SK-N-SH treated with all-trans-retinoic acid at 6 μM for 48 hours (cell line): ENCODE measurements at regions not wholly inside any gene's neighbourhood (a gene's known extent, or its start where the extent isn't known, plus 50 kb on each side); places are given as distances from the start of the nearest gene placed in this dataset.

Source experiments
- ATAC-seq: fragments of 200-7000 bp; cut with Tn5 transposase; 3 replicates; pipeline ENCODE4 v1.9.1; 2020; ENCODE audit warnings: mild to moderate bottlenecking, moderate library complexity
- BACH2 ChIP-seq: fragments of 250-450 bp; sonication (Bioruptor Pico); IDR thresholded peaks from 2 replicates; pipeline ENCODE4 v1.9.0; 2021; ENCODE audit warnings: mild to moderate bottlenecking, borderline replicate concordance
- CSDC2 ChIP-seq: fragments of 250-450 bp; sonication (Bioruptor Pico); IDR thresholded peaks from 2 replicates; pipeline ENCODE4 v1.5.0; 2020; ENCODE audit warnings: mild to moderate bottlenecking, moderate library complexity
- ESRRG ChIP-seq: fragments of 250-450 bp; sonication (Bioruptor Pico); IDR thresholded peaks from 2 replicates; pipeline ENCODE4 v1.6.1; 2021; ENCODE audit warnings: mild to moderate bottlenecking
- GLIS3 ChIP-seq: fragments of 250-450 bp; sonication (Bioruptor Pico); IDR thresholded peaks from 2 replicates; pipeline ENCODE4 v1.5.0; 2020; ENCODE audit warnings: mild to moderate bottlenecking, moderate library complexity
- ISL1 ChIP-seq: fragments of 250-450 bp; sonication (Bioruptor Pico); IDR thresholded peaks from 2 replicates; pipeline ENCODE4 v2.1.2; 2022; ENCODE audit warnings: mild to moderate bottlenecking, moderate library complexity
- OSR1 ChIP-seq: fragments of 250-450 bp; sonication (Bioruptor Pico); IDR thresholded peaks from 2 replicates; pipeline ENCODE4 v1.8.0; 2022; ENCODE audit warnings: moderate library complexity, mild to moderate bottlenecking, inconsistent platforms
- PPARA ChIP-seq: fragments of 250-450 bp; sonication (Bioruptor Pico); IDR thresholded peaks from 2 replicates; pipeline ENCODE4 v1.5.0; 2020; ENCODE audit warnings: mild to moderate bottlenecking, borderline replicate concordance
- RARB ChIP-seq: fragments of 250-450 bp; sonication (Bioruptor Pico); IDR thresholded peaks from 2 replicates; pipeline ENCODE4 v1.8.0; 2021; ENCODE audit warnings: mild to moderate bottlenecking, moderate library complexity
- TOX ChIP-seq: fragments of 250-450 bp; sonication (Bioruptor Pico); IDR thresholded peaks from 2 replicates; pipeline ENCODE4 v1.8.0; 2021; ENCODE audit warnings: mild to moderate bottlenecking, moderate library complexity, borderline replicate concordance
- ZC3H10 ChIP-seq: fragments of 250-450 bp; sonication (Bioruptor Pico); IDR thresholded peaks from 2 replicates; pipeline ENCODE4 v1.5.1; 2021; ENCODE audit warnings: mild to moderate bottlenecking, moderate library complexity
- ZFP3 ChIP-seq: fragments of 250-450 bp; sonication (Bioruptor Pico); IDR thresholded peaks from 2 replicates; pipeline ENCODE4 v1.5.0; 2020; ENCODE audit warnings: mild to moderate bottlenecking, moderate library complexity
- ZFP30 ChIP-seq: fragments of 450-650 bp; formaldehyde crosslinking; IDR thresholded peaks from 2 replicates; pipeline ENCODE4 v1.5.0; 2022; ENCODE audit warnings: mild to moderate bottlenecking, moderate library complexity
- ZNF70 ChIP-seq: fragments of 450-650 bp; formaldehyde crosslinking; IDR thresholded peaks from 2 replicates; pipeline ENCODE4 v1.5.0; 2020; ENCODE audit warnings: mild to moderate bottlenecking, moderate library complexity
- ZNF8 ChIP-seq: fragments of 450-650 bp; formaldehyde crosslinking; IDR thresholded peaks from 2 replicates; pipeline ENCODE4 v1.5.0; 2020; ENCODE audit warnings: mild to moderate bottlenecking, moderate library complexity
- TF ChIP-seq, protein P1 (sequence below): fragments of 250-450 bp; sonication (Bioruptor Pico); IDR thresholded peaks from 2 replicates; pipeline ENCODE4 v1.8.0; 2021; ENCODE audit warnings: low read depth, mild to moderate bottlenecking, moderate library complexity, borderline replicate concordance
- TF ChIP-seq, protein P2 (sequence below): fragments of 250-450 bp; sonication (Bioruptor Pico); IDR thresholded peaks from 2 replicates; pipeline ENCODE4 v1.5.1; 2020; ENCODE audit warnings: low read depth, mild to moderate bottlenecking, moderate library complexity
- TF ChIP-seq, protein P3 (sequence below): fragments of 250-450 bp; sonication (Bioruptor Pico); IDR thresholded peaks from 2 replicates; pipeline ENCODE4 v1.8.0; 2020; ENCODE audit warnings: mild to moderate bottlenecking, moderate library complexity, borderline replicate concordance
- TF ChIP-seq, protein P4 (sequence below): fragments of 250-450 bp; sonication (Bioruptor Pico); IDR thresholded peaks from 2 replicates; pipeline ENCODE4 v1.5.1; 2021; ENCODE audit warnings: mild to moderate bottlenecking, moderate library complexity

DNA sequence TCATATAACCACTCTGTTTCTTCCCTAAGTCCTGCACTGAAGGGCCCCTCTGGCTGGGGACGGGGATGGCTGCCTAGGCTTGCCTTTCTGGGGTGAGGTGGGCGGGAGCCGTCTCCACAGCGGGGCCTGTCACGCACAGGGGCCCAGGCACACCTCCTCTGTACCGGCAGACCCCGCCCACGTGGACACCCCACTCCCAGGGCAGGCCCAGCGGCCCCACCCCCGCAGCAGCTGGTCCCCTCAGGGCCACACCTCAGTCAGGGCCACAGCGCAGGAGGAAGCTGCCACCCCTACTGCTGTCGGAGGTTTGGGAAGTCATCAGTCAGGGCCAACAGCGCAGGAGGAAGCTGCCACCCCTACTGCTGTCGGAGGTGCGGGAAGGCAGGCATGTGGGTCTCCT, 257.6 kb upstream of the RAB6C start (continued):
- TF ChIP-seq, protein P1, sequence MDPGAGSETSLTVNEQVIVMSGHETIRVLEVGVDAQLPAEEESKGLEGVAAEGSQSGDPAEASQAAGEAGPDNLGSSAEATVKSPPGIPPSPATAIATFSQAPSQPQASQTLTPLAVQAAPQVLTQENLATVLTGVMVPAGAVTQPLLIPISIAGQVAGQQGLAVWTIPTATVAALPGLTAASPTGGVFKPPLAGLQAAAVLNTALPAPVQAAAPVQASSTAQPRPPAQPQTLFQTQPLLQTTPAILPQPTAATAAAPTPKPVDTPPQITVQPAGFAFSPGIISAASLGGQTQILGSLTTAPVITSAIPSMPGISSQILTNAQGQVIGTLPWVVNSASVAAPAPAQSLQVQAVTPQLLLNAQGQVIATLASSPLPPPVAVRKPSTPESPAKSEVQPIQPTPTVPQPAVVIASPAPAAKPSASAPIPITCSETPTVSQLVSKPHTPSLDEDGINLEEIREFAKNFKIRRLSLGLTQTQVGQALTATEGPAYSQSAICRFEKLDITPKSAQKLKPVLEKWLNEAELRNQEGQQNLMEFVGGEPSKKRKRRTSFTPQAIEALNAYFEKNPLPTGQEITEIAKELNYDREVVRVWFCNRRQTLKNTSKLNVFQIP, result no peak
- TF ChIP-seq GLIS3 (CRISPR knock-in tag) (no peak), PPARA (no peak), ESRRG (CRISPR knock-in tag) (no peak), OSR1 (no peak), BACH2 (CRISPR knock-in tag) (no peak), ZFP3 (no peak)
- TF ChIP-seq, protein P2, sequence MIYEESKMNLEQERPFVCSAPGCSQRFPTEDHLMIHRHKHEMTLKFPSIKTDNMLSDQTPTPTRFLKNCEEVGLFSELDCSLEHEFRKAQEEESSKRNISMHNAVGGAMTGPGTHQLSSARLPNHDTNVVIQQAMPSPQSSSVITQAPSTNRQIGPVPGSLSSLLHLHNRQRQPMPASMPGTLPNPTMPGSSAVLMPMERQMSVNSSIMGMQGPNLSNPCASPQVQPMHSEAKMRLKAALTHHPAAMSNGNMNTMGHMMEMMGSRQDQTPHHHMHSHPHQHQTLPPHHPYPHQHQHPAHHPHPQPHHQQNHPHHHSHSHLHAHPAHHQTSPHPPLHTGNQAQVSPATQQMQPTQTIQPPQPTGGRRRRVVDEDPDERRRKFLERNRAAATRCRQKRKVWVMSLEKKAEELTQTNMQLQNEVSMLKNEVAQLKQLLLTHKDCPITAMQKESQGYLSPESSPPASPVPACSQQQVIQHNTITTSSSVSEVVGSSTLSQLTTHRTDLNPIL (CRISPR knock-in tag), result no peak

DNA sequence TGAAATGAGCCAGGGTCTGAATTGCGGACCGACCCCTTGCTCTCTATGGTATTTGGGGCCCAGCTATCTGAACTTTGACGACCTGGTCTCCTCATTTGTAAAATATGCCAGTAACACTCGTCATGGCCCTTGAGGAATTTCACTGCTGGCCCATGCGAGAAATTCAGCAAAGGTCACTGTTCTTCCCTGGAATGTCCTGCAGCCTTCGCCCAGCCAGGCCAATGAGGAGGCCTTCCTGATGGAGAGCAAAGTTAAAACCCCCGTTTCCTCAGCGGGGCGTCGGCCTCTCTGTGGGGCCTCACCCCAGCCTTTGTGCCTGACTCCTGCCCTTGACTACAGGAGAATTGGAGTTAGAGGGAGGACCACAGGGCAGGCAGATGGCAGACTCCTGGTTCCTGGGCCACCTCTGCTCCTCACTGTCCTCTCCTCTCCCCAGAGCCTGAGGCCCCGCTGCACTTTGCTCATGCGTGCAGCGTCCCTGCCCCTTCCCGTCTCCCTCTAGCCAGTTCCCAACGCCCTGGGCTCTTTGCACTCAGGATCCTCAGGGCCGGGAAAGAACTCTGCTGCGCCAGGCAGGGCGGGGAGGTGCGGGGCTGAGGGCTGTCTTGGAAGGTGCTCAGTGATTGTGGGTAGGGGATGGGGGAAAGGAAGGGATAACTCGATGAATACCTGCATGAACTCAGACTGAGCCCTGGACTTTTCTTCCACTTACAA, 257.0 kb upstream of the RAB6C start:
- no peak for ATAC-seq
- TF ChIP-seq OSR1 (no peak), ESRRG (CRISPR knock-in tag) (no peak), RARB (CRISPR knock-in tag) (no peak)
- TF ChIP-seq, protein P3, sequence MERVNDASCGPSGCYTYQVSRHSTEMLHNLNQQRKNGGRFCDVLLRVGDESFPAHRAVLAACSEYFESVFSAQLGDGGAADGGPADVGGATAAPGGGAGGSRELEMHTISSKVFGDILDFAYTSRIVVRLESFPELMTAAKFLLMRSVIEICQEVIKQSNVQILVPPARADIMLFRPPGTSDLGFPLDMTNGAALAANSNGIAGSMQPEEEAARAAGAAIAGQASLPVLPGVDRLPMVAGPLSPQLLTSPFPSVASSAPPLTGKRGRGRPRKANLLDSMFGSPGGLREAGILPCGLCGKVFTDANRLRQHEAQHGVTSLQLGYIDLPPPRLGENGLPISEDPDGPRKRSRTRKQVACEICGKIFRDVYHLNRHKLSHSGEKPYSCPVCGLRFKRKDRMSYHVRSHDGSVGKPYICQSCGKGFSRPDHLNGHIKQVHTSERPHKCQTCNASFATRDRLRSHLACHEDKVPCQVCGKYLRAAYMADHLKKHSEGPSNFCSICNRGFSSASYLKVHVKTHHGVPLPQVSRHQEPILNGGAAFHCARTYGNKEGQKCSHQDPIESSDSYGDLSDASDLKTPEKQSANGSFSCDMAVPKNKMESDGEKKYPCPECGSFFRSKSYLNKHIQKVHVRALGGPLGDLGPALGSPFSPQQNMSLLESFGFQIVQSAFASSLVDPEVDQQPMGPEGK, result no peak

DNA sequence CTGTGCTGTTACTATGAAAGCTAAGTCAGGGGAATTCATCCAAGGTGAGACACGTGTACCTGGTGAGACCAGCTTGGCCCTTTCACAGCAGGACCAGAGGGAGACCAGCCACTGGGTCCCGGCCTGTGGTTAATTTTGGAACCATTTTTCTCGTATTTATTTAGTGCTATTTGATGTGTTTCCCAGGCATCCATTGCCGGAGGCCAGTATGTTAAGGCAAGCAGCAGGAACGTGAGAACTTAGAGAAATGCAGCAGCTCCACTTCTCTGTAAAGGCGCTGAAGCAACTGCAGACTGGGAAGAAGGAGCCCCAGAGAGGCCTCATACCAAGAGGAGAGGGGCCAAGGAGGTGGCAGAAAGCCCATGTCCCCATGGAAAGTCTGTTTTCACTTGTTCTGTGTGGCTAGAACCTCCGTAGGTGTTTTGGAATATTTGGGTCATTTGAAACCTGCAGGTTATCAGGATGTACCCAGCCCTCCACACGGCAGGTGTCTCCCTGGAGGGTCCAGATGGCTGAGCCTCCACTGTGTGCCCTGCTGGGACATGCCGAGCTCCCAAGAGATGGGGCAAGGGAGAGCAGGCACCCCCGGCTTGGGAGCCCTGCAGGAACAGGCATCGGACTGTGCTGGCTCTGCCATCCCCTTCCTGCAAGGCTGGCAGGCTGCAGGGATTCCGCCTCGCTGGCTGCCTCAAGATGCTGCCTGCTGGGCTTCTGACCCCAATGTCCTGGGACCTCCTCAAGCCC, 256.0 kb upstream of the RAB6C start:
- TF ChIP-seq ZNF8 (CRISPR knock-in tag) (no peak), TOX (CRISPR knock-in tag) (no peak), ESRRG (CRISPR knock-in tag) (no peak), ZNF70 (CRISPR knock-in tag) (no peak), CSDC2 (CRISPR knock-in tag) (no peak), ZFP30 (CRISPR knock-in tag) (no peak), ISL1 (CRISPR knock-in tag) (no peak), ZC3H10 (CRISPR knock-in tag) (no peak), ZFP3 (no peak), OSR1 (no peak), RARB (CRISPR knock-in tag) (no peak)
- TF ChIP-seq, protein P4, sequence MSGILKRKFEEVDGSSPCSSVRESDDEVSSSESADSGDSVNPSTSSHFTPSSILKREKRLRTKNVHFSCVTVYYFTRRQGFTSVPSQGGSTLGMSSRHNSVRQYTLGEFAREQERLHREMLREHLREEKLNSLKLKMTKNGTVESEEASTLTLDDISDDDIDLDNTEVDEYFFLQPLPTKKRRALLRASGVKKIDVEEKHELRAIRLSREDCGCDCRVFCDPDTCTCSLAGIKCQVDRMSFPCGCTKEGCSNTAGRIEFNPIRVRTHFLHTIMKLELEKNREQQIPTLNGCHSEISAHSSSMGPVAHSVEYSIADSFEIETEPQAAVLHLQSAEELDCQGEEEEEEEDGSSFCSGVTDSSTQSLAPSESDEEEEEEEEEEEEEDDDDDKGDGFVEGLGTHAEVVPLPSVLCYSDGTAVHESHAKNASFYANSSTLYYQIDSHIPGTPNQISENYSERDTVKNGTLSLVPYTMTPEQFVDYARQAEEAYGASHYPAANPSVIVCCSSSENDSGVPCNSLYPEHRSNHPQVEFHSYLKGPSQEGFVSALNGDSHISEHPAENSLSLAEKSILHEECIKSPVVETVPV (CRISPR knock-in tag), result no peak
- TF ChIP-seq, protein P3, result no peak
- TF ChIP-seq, protein P2 (CRISPR knock-in tag), result no peak
- TF ChIP-seq, protein P1, result no peak
- ATAC-seq, result no peak
